SU-DHL-6 (cell line): ENCODE measurements at regions not wholly inside any gene's neighbourhood (a gene's known extent, or its start where the extent isn't known, plus 50 kb on each side); places are given as distances from the start of the nearest gene placed in this dataset.

Source experiments
- CTCF ChIP-seq: fragments of 200-600 bp; sonication (generic); IDR thresholded peaks from one replicate; pipeline ENCODE4 v1.5.1; 2017; ENCODE audit warnings: antibody characterized with exemption, mild to moderate bottlenecking, low read length, moderate library complexity; ENCODE audit not compliant: insufficient read depth, poor library complexity, severe bottlenecking
- EZH2phosphoT487 ChIP-seq: fragments of 200-600 bp; sonication (generic), shearing (Covaris generic); conservative IDR thresholded peaks from 2 replicates; pipeline ENCODE4 v1.6.1; 2018; ENCODE audit warnings: mild to moderate bottlenecking, antibody characterized with exemption, low read length, moderate library complexity, mixed read lengths

GRCh38 chr6:65988006-65988405 lies 281.0 kb upstream of the EYS start:
- no peak for TF ChIP-seq CTCF
- no peak for TF ChIP-seq EZH2phosphoT487
